ENCODE measurements at regions not wholly inside any gene's neighbourhood (a gene's known extent, or its start where the extent isn't known, plus 50 kb on each side); places are given as distances from the start of the nearest gene placed in this dataset.

DNA sequence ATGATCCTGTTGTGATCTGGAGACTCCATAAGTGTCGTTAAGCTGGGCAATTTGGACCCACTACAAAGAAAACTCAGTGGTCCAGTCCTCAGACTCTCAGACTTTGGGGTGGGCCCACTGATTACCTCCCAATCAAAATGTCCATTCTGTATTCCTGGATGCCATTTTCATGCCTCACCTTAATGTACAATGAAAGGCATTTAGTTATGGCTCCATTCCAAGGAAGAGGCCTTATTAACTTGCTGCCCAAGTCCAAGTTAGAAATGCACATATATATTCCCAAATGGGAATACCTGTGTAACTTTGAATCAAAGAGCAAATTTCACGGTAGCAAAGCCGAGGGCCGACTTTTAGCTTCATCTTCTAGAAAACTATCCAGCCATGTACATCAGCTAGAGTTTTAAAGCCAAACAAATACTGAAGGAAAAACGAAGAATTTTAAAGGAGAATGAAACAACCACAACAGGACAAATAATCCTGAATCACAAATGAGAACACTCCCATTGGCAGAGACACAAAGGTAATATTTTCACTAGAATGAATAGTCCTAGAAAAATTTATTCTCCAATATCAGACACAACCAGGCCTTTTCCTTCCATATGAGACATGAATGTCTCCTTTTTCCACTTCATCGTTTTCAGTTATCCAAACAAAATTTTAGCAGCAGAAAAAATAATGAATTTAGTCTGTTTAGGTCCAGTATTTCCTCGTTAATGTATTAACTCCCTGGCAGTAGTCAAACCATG, 63.7 kb upstream of the HHIP start:
- no peak overlapping the region for H2BK15ac ChIP-seq (ENCODE audit: low read length)
- H2BK12ac ChIP-seq (ENCODE audit: low read depth, low read length): no peak overlapping the region
- H3K9me3 ChIP-seq (ENCODE audit: insufficient read depth in 2 of 2, low read depth in 1 of 2, low read length in 1 of 2): no peaks in the 10 kb centered on the region
- H2AK5ac ChIP-seq (ENCODE audit: low read depth, low read length): no peak overlapping the region
- H3K27ac ChIP-seq (ENCODE audit: low read depth, low read length): no peak overlapping the region
- no peak for FAIRE-seq
- no peak overlapping the region for H3K18ac ChIP-seq (ENCODE audit: extremely low read depth, low read length)
- no peak overlapping the region for H4K8ac ChIP-seq (ENCODE audit: extremely low read depth, insufficient read depth, low read length)
- H3K36me3 ChIP-seq (ENCODE audit: control insufficient read depth in 2 of 4, insufficient read depth in 4 of 4, low read length in 3 of 4): no peaks in the 10 kb centered on the region
- no peak overlapping the region for H3K4me2 ChIP-seq (ENCODE audit: insufficient read depth in 1 of 2, low read depth in 2 of 2, low read length in 2 of 2)
- no peak overlapping the region for H2BK120ac ChIP-seq (replicated peaks; ENCODE audit: low read depth, low read length)
- H3K56ac ChIP-seq (replicated peaks; ENCODE audit: insufficient read length, low read depth, low read length): no peak overlapping the region
- DNase-seq (ENCODE audit: low read depth in 1 of 2, low spot score in 2 of 2): no peak
- H3K79me1 ChIP-seq (ENCODE audit: low read depth, low read length): no peaks in the 10 kb centered on the region
- H3K23ac ChIP-seq (ENCODE audit: insufficient read length): no peak overlapping the region
- no peak overlapping the region for H3K4ac ChIP-seq (replicated peaks; ENCODE audit: insufficient read length, low read depth, low read length)
- no peak overlapping the region for H3K14ac ChIP-seq (ENCODE audit: insufficient read length)
- no peaks in the 10 kb centered on the region for H3K27me3 ChIP-seq (replicated peaks in 1 of 4; ENCODE audit: control insufficient read depth in 3 of 4, extremely low read depth in 1 of 4, insufficient read depth in 3 of 4, low read length in 3 of 4)
- H4K91ac ChIP-seq (replicated peaks; ENCODE audit: insufficient read length, low read length): no peak overlapping the region
- H3K9ac ChIP-seq (replicated peaks in 1 of 4; ENCODE audit: extremely low read depth in 1 of 4, low read depth in 3 of 4, low read length in 3 of 4): no peak overlapping the region
- ChIA-PET CTCF (ENCODE audit: partially characterized antibody) (interaction anchor here (1.0 to 1.2 kb wide), 2 partner anchors 10 to 31 kb away, joined by 3 to 4 read pairs; no protein-coding TSS in a partner anchor), POLR2A (ENCODE audit: partially characterized antibody) (no interaction called here)
- no peaks in the 10 kb centered on the region for H3K4me1 ChIP-seq (replicated peaks in 1 of 4; ENCODE audit: control insufficient read depth in 3 of 4, insufficient read depth in 4 of 4, low read length in 3 of 4)
- H3K4me3 ChIP-seq (ENCODE audit: extremely low read depth in 1 of 4, insufficient read depth in 2 of 4, low read depth in 3 of 4, low read length in 4 of 4): no peak overlapping the region
- no peaks in the 10 kb centered on the region for H3K23me2 ChIP-seq (ENCODE audit: low read depth, low read length)
- no peak overlapping the region for H2BK5ac ChIP-seq (ENCODE audit: low read depth, low read length)
- H3K79me2 ChIP-seq (ENCODE audit: control insufficient read depth in 1 of 2, insufficient read depth in 2 of 2, low read length in 2 of 2): no peaks in the 10 kb centered on the region
- no peaks in the 10 kb centered on the region for H4K20me1 ChIP-seq (replicated peaks in 1 of 2; ENCODE audit: control insufficient read depth in 1 of 2, insufficient read depth in 2 of 2, low read length in 2 of 2)
- 93% methylated on average over 7 of the region's 7 CpGs; no CpG with 5 or more reads in 1 of the 2 experiments for WGBS, 2 experiments (ENCODE audit: extremely low coverage in 1 of 2, insufficient coverage in 1 of 2, insufficient read length in 1 of 2, insufficient replicate concordance in 2 of 2, low coverage in 1 of 2, low lambda C conversion rate in 2 of 2, missing lambda C conversion rate in 1 of 2)
- H2BK20ac ChIP-seq (ENCODE audit: low read length): no peak overlapping the region
- H2AFZ ChIP-seq (ENCODE audit: low read length): no peak overlapping the region
- no peak overlapping the region for H4K5ac ChIP-seq (ENCODE audit: insufficient read length, low read depth, low read length)
- TF ChIP-seq RBBP5 (IDR thresholded peaks at IDR 0.05; ENCODE audit: borderline replicate concordance, low read depth, low read length): no peak
- TF ChIP-seq, protein P1, sequence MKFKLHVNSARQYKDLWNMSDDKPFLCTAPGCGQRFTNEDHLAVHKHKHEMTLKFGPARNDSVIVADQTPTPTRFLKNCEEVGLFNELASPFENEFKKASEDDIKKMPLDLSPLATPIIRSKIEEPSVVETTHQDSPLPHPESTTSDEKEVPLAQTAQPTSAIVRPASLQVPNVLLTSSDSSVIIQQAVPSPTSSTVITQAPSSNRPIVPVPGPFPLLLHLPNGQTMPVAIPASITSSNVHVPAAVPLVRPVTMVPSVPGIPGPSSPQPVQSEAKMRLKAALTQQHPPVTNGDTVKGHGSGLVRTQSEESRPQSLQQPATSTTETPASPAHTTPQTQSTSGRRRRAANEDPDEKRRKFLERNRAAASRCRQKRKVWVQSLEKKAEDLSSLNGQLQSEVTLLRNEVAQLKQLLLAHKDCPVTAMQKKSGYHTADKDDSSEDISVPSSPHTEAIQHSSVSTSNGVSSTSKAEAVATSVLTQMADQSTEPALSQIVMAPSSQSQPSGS (IDR thresholded peaks at IDR 0.05; ENCODE audit: low read length): no peak
- TF ChIP-seq JUND (IDR thresholded peaks at IDR 0.05; ENCODE audit: low read length): no peak
- no peak for TF ChIP-seq SAP30 (IDR thresholded peaks at IDR 0.05; ENCODE audit: insufficient read depth, insufficient replicate concordance, low read length)
- TF ChIP-seq ASH2L (IDR thresholded peaks at IDR 0.05; ENCODE audit: low read length): no peak
- TF ChIP-seq, protein P2, sequence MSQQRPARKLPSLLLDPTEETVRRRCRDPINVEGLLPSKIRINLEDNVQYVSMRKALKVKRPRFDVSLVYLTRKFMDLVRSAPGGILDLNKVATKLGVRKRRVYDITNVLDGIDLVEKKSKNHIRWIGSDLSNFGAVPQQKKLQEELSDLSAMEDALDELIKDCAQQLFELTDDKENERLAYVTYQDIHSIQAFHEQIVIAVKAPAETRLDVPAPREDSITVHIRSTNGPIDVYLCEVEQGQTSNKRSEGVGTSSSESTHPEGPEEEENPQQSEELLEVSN (IDR thresholded peaks at IDR 0.05): no peak
- no peak for TF ChIP-seq JUN (IDR thresholded peaks at IDR 0.05; ENCODE audit: low read depth, low read length)
- TF ChIP-seq SIX5 (IDR thresholded peaks at IDR 0.05; ENCODE audit: low read depth, low read length): no peak
- no peak for TF ChIP-seq BCL11A (IDR thresholded peaks at IDR 0.05; ENCODE audit: low read depth in 2 of 2, low read length in 2 of 2)
- no peak for TF ChIP-seq POLR2A (IDR thresholded peaks at IDR 0.05; ENCODE audit: control extremely low read depth in 1 of 2, low read depth in 2 of 2, low read length in 2 of 2)
- TF ChIP-seq TAF1 (IDR thresholded peaks at IDR 0.05; ENCODE audit: low read depth, low read length): no peak

All from H1 (cell line).